HG02610 (cell line): ENCODE measurements at regions not wholly inside any gene's neighbourhood (a gene's known extent, or its start where the extent isn't known, plus 50 kb on each side); places are given as distances from the start of the nearest gene placed in this dataset.

Experiments
- ATAC-seq: cut with Tn5 transposase; IDR thresholded peaks from one replicate; pipeline ENCODE4 v1.9.1; 2021; ENCODE audit warnings: mild to moderate bottlenecking, moderate library complexity; ENCODE audit not compliant: unreplicated experiment

DNA sequence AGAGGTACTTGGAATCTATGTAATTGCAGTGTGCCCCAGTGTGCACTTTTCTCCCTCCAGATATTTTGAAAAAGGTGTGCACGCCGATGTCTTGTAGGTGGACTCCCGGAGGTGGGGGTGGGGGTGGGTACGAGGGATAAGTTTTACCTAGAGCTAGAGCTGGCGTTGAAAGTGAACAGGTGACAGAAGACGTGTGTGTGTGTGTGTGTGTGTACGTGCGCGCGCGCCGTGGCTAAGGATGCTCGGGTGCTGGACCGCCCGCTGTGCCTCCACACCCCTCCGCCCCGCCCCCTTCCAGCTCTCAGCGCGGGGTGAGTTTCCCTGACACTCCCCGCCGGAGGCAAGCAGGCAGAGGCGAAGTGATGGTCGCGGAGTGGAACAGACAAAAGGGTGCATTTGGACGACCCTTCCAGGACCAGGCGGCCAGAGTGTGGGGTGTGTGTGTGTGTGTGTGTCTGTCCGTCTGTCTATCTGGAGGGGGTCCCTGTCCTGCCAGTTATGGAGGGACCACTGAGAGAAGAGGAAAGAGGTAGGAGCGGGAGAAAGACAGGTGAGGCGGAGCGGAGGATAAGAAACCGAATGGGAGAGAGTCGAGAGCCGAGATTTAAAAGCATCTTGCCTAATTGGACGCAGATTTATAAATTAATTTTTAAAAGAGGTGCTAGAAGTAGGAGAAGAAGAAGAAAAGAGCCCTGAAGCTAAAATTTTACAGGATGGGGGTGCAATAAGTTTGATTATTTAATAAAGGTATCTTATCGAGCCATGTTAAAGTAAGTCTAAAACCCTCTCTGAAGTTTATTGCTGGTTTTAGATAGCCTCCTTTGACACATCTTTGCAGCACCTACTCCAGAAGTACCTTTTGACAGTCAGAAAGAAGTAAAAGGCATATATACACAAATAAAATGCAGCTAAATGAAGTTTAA is 335.8 kb upstream of the THRB start:
- no peak for ATAC-seq

DNA sequence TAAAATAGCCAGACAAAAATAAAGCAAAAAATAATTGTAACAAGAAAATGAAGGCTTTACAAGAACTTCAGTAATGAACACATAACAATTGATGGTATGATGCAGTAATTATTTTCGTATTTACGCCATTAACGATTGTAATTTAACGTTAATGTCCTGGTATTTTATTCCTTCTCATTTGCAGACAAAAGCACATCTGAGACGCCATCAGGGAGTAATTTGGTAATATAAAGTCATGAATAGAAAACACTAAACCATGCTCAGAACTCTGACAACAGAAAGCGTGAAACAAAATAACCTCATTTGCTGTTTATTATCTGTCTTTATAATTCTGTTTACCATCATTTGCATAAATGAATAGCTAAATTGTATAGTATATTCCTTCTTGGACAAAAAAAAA is 336.6 kb upstream of the THRB start:
- no peak for ATAC-seq

DNA sequence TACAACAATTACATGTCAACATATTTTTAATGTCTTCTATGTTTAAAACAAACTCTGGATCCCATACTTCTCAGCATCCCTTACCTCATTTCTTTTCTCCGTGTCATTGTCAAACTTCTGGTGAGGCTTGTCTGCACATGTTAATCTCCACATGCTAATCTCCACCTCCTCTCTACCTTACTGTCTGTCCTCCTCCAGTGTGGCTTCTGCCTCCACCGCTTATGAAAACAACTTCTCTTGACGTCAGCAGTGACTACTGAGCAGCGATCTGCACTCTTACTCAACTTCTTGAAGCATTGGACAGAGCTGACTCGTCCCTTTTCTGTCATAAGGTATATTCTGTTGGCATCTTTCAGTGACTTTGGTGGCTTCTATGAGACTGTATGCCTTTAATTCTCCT is 338.2 kb upstream of the THRB start:
- no peak for ATAC-seq

DNA sequence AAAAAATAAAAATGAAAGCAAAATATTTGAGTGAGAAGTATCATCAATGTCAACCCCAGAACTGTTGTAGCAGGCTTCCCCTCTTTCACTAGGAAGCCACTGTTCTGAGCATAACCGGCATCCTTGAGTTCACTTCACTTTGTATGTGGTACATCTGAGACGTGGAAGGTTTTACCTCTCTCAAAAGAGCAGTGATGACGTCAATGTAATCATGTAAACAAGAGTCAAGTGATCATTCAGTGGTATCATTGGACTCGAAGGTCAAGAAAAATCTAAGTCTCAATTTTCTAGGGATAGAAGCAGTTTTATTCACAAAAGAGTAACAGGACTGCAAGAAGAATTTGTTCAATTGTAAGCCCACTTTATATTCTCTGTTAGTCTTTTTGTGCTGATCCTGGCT is 339.8 kb upstream of the THRB start:
- no peak for ATAC-seq

DNA sequence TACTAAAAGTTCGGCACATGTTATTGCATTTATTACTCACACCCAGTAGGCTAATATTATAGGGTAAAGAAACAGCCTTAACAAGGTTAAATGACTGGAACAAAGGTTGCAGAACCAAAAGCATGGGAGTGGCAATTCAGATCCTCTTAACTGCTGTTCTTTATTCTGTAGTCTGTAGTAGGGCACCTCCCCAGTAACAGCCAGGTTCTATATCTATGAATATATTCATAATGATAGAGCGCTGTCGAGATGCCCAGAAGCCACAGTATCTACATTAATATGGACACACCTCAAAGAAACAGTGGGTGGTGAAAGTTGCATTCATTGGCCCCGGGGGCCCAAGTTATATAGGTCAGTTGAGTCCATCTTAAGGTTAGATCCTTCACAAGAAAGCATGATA is 340.9 kb upstream of the THRB start:
- no peak for ATAC-seq

DNA sequence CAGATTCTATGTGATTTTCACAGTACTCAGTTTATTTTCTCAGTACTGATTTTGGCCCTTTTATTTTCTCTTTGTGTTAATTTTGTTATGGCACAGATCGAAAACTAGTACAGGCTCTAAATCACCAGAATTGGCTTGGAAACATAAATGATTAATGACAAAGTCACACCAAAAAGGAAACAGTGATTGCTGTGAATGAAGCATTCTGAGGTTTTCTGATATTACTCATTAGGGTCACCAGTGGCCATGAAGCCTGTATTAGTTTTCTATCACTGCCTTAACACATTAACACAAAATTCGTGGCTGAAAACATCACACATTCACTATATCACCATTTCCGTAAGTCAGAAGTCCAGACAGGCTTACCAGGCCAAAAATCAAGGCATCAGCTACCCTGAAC is 343.0 kb upstream of the THRB start:
- no peak for ATAC-seq

DNA sequence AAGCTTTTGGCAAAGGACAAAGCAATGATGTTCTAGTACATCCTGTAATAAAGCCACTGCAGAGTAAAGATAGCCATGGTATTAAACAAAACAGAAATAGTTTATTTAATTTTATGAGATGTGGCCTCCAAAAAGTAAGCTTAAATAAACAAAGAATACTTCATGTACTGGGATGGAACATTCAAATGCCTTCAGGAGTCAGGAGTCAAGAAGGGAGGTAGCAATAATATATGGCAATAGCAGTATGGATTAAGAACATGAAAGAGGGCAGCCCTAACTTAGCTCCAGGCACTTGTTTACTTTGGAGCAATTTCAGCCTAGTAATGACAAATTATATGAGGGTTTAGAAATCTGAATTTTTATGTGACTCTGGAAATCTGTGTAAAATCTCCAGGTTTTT is 343.9 kb upstream of the THRB start:
- no peak for ATAC-seq

DNA sequence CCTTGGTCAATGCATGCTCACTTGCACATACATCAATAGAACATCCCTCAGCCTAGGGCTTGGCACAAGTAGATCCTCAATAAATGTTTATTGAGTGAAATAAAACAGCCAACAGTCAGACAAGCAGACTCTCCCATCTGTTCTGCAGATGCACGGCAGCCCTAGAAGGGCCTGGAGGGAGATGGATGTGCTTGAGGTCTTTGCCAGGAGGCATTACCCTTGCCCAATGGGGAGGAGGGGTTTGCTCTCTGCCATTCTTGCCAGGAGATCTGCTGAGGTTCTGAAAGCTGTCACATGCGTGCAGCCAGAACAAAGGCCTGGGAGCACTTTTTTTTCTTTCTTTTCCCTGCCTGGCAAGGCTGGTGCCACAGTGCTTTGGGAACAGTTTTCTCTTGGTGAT is 349.3 kb upstream of the THRB start:
- no peak for ATAC-seq

DNA sequence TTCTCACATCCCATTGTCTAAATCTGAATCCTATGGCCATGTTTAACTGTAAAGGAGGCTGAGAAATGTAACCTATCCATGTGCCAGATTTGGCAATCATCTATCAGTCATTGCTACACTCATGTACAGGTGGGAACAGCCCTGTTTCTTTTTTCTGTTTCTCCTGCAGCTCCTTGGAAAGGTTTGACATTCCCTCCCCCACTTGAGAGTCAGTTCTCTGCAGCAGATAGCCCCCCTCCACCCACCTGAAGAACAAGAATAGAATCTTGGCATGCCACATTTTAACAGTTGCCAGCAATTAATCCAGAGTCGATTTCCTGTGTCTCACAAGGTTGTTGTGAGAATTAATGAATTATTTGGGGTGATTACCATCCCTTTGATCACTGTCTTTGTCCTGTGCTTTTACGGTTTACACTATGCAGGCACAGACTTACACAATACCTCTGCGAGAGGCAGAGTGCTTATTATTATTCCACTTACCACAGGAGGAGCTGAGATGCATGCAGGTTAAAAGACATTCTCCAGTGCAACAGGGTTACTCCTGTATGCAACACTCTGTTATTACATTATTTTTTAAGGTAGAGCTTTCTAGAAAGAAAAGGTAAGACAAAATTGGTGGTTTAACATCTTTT is 351.0 kb upstream of the THRB start:
- ATAC-seq: no peak

DNA sequence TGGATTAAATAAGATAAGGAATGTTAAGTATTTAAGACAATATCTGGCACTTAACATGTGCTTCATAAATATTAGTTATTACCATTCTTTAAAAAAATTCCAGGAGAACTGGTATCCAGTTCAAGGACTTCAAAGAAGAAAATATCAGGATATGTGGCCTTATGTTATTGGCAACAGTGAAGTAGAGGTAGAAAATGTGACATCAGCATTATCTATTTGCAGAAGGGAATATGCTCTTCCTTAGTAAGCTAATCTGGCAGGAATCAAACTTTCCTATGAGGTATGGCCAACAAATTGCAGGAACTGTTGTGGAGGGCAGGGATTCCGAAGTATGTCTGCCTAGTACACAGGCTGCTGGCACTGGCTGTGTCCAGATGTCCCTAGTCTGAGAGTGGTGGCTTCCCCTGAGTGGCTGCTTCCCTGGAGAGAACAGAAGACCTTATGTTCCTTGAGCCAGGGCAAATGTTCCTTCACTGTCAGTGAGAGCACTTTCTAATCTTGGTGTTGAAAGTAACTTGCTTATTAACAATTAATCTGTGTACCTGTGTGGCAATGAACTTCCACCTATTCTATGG is 351.7 kb upstream of the THRB start:
- ATAC-seq: no peak

DNA sequence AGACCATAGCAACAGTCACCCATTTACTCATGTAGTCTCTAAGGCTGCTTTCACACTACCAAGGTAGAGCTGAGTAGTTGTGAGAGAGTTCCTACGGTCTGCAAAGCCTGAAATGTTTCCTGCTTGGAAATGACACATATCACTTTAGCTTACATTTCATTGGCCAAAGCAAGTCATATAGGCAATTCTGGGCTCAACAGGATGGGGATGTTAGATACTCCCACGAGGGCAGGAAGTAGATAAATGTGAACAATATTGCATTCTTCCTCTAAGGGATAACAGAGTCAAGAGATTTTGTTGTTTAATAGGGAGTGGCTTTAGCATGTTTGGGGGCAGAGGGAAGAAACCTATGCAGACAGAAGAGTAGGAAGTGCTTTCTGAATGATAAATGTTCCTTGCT is 355.6 kb upstream of the THRB start:
- ATAC-seq: no peak

DNA sequence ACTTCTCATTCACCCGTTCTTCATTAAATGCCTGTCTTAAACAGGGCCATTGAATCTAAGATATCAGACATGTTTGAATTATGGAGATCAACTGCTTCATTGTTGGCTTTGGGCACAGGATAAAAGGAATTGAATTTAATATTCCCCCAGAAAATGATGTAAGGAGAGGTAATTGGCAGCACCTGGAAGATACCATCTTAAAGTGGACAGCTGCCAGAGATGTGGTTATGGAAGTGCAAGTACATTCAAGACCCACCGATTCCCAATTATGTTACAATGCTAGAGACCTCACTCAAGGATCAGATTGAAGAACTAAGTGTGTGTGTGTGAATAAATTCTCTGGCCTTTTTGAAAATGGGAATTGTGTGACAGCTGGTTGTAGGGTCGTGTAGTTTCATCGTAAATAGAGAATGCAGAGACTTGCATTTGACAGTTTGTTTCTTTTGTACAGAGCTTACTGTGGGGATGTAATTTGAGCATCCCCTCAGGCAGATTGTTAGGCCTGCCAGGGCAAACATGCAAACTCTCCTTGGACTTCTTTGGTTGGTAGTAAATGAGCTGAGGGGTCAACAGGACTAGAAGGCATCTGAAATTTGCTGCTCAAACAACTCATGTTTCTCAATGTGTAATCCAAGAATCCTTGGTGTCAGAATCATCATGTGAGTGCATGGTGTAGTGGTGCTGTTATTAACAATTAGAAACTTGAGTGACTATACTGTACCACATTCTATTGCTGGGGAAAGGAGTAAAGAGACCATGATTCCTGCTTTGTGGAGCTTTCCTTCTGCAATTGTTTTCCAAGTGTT is 359.2 kb upstream of the THRB start:
- no peak for ATAC-seq

DNA sequence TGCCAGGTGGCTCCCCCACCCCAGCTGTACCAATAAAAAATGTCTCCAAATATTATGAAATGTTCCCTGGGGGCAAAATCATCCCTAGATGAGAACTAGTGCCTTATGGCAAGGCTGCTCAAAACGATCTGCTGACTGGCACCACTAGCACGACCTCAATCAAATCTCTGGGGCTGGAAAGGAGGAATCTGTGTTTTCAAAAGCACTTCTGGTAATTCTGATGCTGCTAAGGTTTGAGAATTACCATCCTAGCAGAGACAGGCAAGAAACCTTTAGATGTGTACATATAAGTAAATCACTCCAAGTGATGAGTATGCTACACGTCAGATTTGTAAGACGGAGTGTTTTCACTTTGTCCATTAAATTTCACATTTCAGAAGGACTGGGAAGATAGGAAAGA is 360.1 kb upstream of the THRB start:
- ATAC-seq: no peak

DNA sequence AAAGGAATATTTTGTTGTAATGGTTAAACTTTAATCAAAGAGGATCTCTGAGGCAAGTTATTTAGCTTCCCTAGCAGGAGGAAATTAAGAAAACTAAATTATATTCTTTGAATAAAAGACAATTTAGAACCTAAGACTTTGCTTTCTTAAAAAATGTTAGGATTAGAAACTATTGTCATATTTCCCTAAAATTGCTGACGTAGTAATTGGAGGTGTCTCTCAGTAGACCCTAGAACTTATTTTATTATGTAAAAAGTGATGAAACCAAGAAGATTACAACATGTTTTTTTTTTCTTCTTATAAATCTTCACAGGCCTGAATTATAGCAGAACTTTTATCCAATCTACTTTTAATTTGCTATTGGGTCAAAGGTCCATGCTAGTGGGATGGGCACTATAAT is 363.3 kb upstream of the THRB start:
- ATAC-seq: no peak

DNA sequence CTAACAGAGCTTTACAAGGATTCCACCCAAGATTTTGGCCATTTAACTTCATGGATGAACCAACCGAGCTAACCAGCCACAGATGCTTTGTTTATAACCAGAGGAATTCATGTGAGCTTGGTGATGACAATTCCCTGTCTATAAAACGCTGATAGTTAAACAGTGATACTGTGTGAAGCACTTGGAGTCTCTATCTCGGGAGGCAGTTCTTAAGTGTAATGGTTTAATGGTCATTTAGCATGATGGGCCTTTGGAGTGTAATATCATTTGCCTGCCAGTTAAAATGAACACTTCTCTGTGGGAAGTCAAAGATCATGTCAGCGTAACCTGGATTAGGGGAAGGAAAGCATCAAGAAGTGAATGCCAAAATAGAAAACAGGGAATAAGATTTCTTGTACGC is 368.6 kb upstream of the THRB start:
- ATAC-seq: no peak

DNA sequence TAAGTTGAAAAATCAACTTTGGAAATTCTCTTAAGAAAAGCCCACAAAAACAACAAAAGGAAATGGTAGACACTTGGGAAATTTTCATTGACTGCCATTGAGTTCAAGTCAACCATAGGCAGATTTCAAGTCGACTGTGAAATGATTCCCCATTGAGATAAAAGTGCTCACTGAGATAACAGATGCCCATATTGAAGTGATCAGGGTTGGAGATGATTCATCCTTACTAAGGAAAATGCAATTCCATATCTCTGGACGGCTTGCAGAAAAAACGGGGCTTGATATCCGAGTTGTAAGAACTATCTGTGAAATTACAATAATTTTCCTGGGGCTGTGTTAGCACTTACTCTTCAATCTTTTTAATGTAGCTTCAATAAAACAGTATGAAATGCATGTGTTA is 373.1 kb upstream of the THRB start:
- no peak for ATAC-seq

DNA sequence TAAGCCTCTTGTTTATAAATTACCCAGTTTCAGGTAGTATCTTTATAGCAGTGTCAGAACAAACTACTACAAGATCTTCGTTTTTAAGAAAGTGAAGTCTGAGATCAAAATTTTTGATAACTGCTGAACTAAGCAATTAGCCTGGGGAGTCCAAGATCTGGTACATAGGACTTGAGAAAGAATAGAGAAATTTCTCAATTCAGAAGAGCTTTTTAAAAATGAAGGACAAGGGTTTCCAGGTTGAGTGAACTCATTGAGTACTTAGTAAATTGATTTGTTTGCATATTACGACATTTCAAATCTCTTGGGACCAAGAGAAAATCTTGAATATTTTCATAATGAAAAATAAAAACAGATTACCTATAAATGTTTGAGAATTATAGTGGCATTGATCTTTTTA is 386.6 kb upstream of the THRB start:
- no peak for ATAC-seq

DNA sequence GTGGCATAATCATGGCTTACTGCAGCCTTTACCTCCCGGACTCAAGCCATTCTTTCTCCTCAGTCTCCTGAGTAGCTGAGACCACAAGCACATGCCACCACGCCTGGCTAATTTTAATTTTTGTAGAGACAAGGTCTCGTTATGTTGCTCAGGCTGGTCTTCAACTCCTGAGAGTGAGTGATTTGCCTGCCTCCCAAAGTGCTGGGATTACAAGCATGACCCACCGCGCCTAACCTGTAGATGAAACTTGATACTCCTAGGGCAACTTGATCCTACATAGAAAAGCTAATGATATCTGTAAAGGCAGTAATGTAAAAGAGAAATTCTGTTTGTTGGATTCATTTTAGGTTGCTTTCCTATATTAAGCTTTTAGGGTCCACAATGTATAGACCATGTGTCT is 391.9 kb upstream of the THRB start:
- ATAC-seq: no peak

DNA sequence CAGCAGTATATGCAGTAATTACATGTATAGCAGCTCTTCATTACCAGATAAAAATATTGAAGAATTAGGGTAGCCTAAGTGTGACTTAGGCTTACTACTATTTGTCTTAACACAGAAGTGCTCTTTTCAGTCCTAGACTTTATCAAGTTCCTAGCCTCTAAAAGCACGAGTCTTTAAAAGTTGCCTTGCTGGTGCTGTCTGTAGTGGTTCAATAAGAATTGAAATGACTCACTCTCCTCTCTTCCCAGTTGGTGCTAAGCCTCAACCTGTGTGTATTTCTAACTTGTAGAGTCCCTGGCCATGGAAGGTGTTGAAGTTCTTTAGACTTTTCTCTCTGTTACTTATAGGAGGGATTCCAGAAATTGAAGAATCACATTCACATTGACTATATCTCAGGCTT is 395.4 kb upstream of the THRB start:
- ATAC-seq: no peak

DNA sequence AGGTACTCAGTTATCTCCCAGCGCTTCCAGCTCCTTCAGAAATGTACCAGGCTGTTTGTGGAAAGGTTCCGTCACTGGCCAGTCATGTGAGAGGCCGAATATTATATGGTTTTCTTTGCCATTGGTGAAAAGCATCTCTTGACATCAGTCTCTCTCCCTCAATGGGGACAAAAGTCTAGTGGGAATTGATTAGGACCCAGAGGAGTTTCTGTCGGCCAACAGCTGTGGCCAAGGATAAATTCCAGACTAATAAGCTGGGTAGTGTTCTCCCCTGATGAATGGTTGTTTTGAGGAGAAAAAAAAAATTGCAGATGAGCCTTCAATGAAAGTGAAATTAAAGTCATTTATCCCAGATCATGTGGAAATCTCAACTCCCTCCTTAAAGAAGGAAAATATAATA is 404.7 kb upstream of the THRB start:
- ATAC-seq: no peak

DNA sequence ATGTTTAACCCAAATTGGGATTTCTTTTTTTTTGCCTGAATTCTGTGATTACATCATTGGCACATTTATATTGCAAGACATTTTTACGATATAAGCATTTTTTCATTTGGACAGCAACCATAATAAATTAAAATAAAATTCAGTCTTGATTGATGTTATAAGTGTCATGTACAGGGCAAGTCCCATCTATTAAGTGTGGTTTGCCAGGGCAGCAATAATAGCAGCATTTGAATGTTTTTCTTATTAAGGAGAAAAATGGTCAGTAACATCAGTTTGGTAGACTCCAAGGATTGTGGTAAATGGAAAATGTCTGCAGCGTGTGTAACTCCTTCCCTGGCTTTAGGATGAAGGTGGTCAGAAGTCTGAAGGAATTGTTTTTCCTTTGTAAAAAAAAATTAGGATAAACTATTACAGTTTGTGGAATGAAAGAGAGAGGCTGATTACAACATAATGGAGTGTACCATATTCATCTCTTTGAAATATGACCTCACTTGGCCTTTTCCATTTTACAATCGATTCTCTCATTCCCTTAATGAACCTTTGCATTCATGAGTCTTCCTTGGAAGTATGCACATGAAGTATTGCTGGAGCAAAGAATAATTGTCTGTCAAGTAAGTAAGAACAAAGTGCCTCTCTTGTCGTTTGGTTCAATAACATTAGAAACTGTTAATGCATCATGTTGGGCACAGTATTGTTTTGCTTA is 405.4 kb upstream of the THRB start:
- ATAC-seq: no peak
